DMS 273 treated with DMSO at 0.1 percent for 48 hours (cell line): ENCODE measurements at regions not wholly inside any gene's neighbourhood (a gene's known extent, or its start where the extent isn't known, plus 50 kb on each side); places are given as distances from the start of the nearest gene placed in this dataset.

ENCODE experiments used
- DNase-seq: peaks from one replicate; lab custom pipeline; 2025; lab: John Stamatoyannopoulos, UW

- no peak for DNase-seq
Observed at GRCh38 chr6:26292709-26293108, 72.3 kb upstream of the BTN3A2 start.

DNA sequence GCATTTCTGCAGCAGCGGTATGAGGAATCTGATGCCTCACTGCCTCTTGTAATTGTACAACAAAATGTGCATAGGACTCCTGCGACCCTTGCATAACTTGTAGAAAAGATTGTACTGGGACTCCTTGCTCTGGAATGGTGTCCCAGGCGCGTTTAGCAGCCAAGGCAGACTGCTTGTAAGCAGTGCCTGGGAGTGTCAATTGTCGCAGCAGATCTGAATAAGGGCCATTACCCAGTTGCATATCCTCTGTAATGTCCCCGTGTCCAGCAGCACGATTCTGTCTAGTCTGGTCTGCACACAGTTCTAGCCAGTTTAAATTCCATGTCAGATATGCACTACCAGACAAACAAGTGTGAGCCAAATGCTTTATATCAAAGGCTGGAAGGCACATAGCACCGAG lies 70.7 kb upstream of the BTN3A2 start:
- DNase-seq: no peak

DNA sequence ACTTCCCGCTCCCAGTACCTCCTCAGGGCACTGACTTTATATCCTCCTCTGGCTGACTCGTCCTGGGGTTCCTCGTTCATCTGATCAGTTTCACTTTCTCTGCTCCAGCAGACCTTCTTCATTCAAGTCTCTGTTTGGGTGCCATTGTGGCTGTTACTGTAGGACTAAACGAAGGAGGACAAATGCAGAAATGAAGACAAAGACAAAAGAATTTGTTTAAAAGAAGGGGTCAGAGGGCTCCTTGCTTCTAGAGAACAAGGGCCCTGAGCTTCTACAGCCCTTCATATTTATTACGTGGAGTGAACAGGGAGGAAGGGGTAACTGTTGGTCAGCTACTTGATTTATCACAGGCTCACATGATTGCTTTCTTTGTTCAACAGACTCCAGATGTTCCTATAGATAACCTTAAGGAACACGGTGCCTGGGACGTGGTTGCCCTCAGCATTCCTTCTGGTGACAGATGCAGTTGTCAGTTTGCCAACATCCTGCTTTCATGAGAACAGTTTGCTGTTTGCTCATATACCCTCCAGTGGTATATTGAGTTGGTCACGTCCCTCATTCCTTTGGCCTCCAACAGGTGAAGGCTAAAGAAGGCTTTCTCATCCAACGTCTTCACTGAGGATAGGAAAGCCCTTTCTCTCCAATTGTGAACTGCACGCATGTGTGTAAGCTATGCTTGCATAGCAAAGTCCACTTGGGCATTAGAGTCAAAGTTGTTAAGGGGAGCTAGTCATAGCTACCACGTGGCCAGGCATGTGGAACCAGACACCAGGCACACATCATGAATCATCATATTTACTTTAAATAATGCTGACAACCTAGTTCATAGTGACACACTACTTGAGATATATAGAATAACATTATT lies 69.1 kb upstream of the BTN3A2 start:
- peak; percentile 19 for DNase-seq

- DNase-seq: no peak
Observed at GRCh38 chr6:26296556-26296856, 68.5 kb upstream of the BTN3A2 start.

DNA sequence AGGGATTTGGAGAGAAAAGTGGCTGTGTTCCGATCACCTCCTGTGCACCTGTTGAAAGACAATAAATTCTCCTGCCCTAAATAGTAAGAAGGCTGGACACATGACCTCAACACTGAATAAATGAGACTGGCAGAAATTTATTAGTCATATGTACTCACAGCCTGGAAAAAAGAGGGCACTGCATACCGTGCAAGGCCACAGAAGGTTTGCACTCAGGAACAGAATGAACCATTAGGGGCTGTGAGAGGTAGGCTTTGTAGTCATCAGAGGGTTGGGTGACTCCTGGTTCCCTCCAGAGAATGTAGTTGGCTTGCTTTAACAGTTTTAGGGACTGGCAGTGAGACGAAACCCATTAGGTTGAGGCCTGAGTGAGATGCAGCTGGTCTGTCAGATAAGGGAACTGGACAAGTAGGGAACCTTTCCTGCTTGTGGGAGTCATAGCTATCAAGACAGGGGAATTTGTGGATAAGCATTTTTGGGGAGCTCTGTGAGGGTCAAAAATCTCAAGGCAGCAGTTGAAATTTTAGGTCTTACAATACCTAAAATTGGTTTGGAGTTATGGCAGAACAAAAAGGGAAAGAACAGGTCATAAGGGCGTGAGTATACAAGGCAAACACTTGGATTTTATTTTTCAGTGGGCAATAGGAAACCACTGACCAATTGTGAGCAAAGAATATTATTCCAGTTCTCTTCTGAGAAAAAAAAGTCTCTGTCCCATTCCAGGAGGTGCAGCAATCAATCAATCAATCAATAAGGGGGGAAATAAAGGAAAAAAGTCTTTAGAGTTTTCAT lies 67.9 kb upstream of the BTN3A2 start:
- DNase-seq: no peak

- DNase-seq: no peak
Observed at GRCh38 chr6:26299286-26300042, 65.5 kb upstream of the BTN3A2 start.

DNA sequence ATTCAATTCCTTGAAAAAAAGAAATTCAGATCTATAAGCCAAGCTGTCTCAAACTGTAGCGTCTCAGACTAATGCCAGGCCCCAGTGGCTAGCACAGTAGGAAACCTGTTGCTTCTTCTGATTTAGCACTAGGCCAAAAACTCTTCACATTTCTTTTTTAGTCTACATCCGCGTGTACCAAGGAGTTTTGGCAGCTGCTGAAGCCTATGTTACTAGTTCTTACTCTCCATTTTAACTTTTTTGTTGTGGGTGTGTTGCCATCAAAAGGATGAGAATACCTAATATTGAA lies 65.0 kb upstream of the BTN3A2 start:
- no peak for DNase-seq

DNA sequence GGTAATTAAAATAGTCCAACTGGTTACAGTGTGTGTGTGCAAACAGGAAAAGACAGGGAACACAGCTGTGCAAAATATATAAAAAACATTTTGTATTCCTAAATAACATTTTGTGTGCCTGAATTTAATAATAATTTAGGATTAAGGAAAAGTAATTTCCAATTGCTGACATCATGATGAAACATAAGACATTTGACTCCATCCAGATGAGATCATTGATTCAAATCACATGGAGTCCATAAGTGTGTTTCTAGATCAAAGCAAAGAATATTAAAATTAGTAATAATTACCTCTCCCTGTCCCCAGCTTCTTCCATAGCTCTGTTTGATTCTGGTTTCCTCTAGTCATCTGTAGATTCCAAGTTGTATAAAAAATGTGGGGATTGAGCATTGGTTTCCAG lies 64.6 kb upstream of the BTN3A2 start:
- DNase-seq: no peak

GRCh38 chr6:26300828-26301227 lies 64.2 kb upstream of the BTN3A2 start:
- no peak for DNase-seq

DNA sequence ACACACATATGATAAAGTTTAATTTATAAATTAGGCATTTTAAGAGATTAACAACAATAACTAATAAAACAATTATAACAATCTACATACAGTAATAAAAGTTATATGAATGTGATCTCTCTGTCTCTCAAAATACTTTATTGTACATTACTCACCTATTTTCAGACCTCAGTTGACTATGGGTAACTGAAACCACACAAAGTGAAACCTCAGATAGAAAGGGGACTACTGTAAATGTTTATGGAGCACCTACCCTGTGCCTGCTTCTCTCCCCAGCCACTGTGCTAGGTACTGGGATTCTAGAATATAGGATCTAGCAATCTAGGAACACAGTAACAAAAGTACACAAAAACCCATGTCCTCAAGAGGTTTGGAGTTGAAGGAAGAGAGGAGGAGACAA lies 63.4 kb upstream of the BTN3A2 start:
- no peak for DNase-seq

GRCh38 chr6:26302941-26303559 lies 61.9 kb upstream of the BTN3A2 start:
- no peak for DNase-seq

GRCh38 chr6:26304213-26304796 lies 60.7 kb upstream of the BTN3A2 start:
- DNase-seq: no peak

DNA sequence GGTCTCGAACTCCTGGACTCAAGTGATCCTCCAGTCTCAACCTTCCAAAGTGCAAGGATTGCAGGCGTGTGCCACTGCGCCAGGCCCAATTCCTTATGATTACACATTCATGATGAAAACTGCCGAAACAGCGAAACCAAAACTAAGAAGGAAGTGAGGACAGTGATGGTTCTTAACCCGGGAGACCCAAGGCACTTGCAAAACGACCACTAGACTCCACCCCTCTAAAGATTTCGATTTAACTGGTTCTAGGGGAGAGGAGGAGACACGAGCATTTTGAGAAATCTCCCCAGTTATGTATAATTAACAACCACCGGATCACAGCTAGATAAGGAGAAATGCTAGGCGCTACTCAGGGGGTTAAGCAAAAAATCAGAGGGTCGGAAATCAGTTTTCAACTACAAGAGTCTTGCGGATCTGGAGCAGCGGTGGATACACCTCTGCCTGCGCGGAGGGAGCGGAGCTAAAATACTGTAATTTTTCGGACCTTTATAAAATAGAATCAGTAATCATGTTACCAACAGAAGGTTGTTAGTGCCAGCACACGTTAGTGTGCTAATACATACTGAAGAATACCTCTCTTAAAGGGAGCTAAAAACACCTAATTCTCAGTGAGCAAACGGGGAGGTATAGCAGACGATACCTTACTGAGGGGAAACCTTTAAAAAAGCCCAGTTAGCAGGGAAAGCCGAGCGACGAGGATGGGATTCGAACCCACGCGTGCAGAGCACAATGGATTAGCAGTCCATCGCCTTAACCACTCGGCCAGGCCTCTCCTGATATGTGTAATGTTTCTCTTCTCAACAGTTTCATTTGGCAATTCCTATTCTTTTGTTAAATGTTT lies 60.0 kb upstream of the BTN3A2 start:
- peak; percentile 47 for DNase-seq

DNA sequence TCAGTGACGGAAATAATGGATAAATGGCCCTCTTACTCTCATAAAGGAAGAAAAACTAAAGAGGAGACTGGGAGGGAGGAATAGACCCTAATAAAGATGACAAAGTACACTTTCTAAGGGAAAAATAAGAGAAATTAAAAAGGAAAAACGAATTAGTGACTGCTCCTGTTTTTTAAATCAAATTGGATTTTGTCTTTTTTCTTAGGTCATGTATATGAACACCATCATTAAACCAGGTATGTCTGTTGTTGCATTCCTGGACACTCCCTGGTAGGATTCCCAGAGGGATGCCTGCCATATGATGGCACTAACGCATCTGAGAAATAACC lies 59.4 kb upstream of the BTN3A2 start:
- no peak for DNase-seq

GRCh38 chr6:26306232-26306631 lies 58.8 kb upstream of the BTN3A2 start:
- DNase-seq: no peak

- no peak for DNase-seq
Observed at GRCh38 chr6:26307850-26308249, 57.1 kb upstream of the BTN3A2 start.

GRCh38 chr6:26309731-26310142 lies 55.3 kb upstream of the BTN3A2 start:
- no peak for DNase-seq

DNA sequence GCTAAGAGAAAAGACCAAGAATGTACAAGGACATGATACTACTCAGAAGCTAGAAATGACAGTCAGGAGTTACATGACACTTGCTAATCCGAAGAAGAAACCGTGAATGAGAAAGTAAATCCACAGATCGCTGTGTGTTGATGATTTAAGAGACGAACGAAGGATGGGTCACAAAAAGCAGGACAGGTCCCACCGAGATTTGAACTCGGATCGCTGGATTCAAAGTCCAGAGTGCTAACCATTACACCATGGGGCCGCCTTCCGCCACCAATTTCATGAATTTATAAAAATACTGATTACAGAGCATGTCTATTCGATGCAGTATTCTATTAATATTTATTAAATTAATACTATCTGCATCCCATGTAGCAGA lies 54.0 kb upstream of the BTN3A2 start:
- peak; percentile 67 for DNase-seq

- peak; percentile 77 for DNase-seq
Observed at GRCh38 chr6:26311385-26312095, 53.5 kb upstream of the BTN3A2 start.

DNA sequence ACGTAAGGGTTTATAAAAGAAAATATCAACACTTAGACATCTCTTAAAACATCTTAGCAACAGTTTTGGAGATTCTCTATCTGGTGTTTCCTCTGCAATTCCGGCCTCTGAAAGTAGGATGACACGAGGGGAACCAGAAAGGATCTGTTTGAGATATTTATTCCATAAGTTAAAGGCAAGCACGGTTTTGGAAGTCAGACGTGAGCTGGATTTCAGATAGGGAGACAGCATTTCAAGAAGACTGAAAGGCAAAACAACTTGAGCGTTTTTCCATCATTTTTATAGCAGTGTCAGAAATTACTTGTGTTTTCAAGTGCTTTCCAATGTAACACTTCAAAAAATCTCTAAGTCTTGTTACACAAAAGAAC lies 52.9 kb upstream of the BTN3A2 start:
- peak; percentile 78 for DNase-seq
